Left lobe of liver (tissue), 2 donors: ENCODE measurements at regions not wholly inside any gene's neighbourhood (a gene's known extent, or its start where the extent isn't known, plus 50 kb on each side); places are given as distances from the start of the nearest gene placed in this dataset.

ENCODE experiments used
- ATAC-seq: fragments of 200-7000 bp; cut with Tn5 transposase; one replicate; pipeline ENCODE4 v1.9.1; 2020; ENCODE audit warnings: mild to moderate bottlenecking, moderate library complexity
- DNase-seq: peaks from one replicate; pipeline ENCODE4 v3.0.0-alpha.2; 2020; ENCODE audit warnings: low spot score
- donor health status: DM: no; HTN: no; CAD: no; lungs with moderate emphysema.
- donor health status: DM: no; HTN: yes; CAD: no.

DNA sequence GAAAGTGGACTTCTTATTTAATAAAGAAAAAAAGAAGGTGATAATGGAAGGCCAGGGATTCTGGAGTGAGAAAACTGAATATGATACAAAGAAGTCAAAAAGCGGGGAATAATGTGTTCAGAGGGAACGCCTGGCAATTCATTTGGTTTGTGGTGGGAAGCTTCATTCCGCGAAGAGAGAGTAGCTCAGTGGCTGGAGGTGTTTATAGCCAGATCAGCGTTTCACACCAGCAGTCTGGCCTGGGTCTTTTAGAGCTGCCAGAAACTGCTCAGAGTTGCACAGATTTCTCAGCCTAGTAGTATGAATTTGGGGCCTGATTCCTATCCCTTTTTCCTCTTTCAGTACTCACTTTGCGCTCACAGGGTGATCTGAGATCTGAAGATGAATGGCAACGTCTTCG, 67.8 kb upstream of the IPO9 start:
- DNase-seq, result no peak
- ATAC-seq, result no peak

- no peak for ATAC-seq
- DNase-seq, result no peak
Measured at GRCh38 chr1:201761871-201762270, 67.1 kb upstream of the IPO9 start.

DNA sequence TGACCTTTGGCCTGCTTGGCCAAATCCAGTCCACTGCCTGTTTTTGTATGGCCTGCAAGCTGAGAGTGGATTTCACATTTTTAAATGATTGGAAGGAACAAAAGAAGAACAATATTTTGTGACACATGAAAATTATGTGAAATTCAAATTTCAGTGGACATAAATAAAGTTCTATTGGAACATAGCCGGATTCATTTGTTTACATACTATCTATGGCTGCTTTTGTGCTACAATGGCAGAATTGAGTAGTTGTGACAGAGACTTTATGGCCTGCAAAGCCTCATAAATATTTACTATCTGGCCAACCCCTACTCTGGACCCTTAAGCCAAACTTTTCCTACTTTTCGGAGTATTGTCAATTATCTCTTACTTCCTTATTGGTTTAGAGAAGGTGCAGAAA, 66.6 kb upstream of the IPO9 start:
- ATAC-seq (no peak), DNase-seq (no peak)

DNA sequence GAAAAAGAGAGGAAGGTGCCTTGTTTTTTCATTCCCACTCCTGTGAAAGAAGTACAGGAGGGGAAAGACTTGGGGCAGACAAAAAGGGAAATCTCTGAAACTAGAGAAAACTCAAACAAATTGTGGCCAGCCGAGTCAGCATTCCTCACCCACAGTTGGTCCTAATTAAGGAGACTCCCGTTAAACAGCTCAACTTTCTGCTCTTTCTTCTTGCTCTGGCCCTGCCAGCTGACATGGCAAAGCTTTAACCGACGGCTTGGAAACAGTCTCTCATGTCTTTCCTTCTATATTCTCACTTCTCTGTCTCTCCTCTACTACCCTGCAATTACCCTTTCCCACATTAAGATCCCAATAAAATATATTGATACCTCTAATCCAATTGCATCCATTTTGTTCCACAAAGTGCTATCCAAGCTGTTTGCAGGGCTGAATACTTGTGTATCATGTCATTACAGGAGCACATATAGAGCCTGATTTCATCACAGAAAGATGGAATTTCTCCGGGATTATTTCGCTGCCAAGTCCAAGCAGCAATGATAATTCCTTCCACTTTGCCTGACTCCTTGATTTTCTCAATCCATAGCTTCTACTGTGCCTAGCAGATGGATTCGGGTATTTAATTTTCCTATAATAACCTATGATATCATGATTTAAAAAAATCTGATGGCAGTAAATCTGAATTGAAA, 65.4 kb upstream of the IPO9 start:
- ATAC-seq (no peak), DNase-seq (no peak)

- DNase-seq (no peak), ATAC-seq (no peak)
Measured at GRCh38 chr1:201764166-201764565, 64.8 kb upstream of the IPO9 start.

- DNase-seq, result no peak
- no peak for ATAC-seq
Measured at GRCh38 chr1:201764579-201764978, 64.4 kb upstream of the IPO9 start.

- peak; percentile 31 for ATAC-seq
- DNase-seq, result no peak
Measured at GRCh38 chr1:201766131-201766866, 62.7 kb upstream of the IPO9 start.

DNA sequence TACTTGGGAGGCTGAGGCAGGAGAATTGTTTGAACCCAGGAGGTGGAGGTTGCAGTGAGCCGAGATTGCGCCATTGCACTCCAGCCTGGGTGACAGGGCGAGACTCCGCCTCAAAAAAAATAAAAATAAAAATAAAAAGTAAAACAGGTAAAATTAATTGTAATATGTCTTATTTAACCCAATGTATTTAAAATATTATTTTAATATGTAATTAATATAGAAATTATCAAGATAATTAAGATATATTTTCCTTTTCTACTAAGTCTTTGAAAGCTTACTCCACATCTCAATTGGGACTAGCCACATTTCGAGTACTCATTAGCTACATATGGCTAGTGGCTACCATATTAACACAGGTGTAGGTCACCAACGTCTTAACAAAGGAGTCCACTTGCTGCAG, 61.6 kb upstream of the IPO9 start:
- DNase-seq, result no peak
- no peak for ATAC-seq

- DNase-seq (no peak), ATAC-seq (no peak)
Measured at GRCh38 chr1:201769072-201769471, 59.9 kb upstream of the IPO9 start.

DNA sequence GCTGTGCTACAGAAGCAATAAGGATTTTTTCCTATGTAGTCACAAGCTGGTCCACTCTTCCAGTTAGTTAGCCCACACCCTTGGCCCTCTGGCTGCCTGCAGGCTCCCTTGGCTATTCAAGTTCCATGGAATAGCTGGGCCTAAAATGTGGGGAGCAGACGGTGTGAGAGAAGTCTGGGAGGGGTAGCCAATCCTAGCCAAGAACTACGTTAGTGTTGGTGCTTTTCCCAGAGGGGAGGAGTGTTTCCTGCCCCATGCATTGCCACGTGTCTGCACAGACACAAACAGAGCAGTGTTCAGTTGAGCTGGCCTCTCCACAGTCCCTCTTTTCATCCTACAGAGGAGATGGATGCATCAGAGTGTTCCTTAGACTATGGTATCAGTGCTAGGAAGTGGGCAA, 59.0 kb upstream of the IPO9 start:
- DNase-seq, result no peak
- ATAC-seq, result no peak

GRCh38 chr1:201771466-201771865, 57.5 kb upstream of the IPO9 start:
- ATAC-seq (no peak), DNase-seq (no peak)

GRCh38 chr1:201772178-201772577, 56.8 kb upstream of the IPO9 start:
- DNase-seq, result no peak

GRCh38 chr1:201773764-201774163, 55.2 kb upstream of the IPO9 start:
- no peak for ATAC-seq
- DNase-seq, result no peak

More at GRCh38 chr1:201772178-201772577, 56.8 kb upstream of the IPO9 start:
- ATAC-seq, result no peak

GRCh38 chr1:201774224-201774982, 54.6 kb upstream of the IPO9 start:
- DNase-seq, result no peak
- no peak for ATAC-seq

- DNase-seq (no peak), ATAC-seq (no peak)
Measured at GRCh38 chr1:201774983-201775344, 54.0 kb upstream of the IPO9 start.

- ATAC-seq, result no peak
- DNase-seq, result no peak
Measured at GRCh38 chr1:201775380-201775779, 53.6 kb upstream of the IPO9 start.

DNA sequence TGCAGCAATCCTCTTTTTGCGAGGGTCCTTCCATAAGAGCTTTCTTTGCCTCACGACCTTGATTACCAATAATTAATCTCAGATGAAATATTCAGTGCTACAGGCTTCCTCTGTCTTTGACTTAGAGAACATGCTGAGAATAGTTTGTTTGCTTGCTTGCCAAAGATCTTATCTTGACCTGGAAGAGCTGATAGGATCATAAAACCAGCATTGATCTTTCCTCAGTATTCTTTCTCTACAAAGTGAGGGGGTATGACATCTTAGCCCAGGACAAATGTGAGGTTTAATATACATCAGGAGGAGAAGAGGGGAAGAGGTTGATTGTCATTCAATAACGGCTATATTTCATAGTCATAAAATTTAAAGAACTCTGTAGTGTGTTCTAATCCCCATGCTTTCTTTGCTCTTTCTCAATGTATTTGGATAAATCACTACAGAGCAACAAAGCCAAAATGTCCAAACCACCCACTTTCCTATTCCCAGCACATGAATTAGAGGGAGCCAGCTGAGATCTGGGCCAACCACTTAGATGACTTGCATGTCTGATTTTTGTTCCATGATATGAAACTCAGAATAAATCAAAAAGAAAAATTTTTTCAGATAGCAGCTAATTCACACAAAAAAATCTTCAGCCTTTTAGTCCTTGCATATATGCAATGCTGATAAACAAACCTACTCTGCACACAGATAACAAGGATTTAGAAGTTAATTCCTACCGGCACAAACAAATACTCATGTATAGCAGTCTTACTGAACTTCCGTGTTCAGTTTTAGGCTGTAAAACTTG, 50.5 kb upstream of the IPO9 start:
- DNase-seq (no peak), ATAC-seq (no peak)
